ENCODE measurements at regions not wholly inside any gene's neighbourhood (a gene's known extent, or its start where the extent isn't known, plus 50 kb on each side); places are given as distances from the start of the nearest gene placed in this dataset.
"Not testable (repeated sequence)": the region's sequence is repeated elsewhere in the genome, so short reads cannot be mapped to it uniquely, and the experiment has no call there.

DNA sequence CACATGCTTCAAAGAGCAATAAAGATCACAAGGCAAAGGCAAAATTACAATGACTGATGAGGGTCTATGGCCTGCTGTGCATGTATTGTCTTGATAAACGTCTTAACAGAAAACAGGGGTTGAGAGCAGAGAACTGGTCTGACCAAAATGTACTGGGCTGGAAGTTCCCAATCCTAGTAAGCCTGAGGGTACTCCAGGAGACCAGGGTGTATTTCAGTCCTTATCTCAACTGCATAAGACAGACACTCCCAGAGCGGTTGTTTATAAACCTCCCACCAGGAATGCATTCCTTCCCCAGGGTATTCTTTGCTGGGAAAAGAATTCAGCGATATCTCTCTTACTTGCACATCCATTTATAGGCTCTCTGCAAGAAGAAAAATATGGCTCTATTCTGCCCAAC, 521.8 kb upstream of the GNPDA2 start:
- not testable (repeated sequence) for DNase-seq

DNA sequence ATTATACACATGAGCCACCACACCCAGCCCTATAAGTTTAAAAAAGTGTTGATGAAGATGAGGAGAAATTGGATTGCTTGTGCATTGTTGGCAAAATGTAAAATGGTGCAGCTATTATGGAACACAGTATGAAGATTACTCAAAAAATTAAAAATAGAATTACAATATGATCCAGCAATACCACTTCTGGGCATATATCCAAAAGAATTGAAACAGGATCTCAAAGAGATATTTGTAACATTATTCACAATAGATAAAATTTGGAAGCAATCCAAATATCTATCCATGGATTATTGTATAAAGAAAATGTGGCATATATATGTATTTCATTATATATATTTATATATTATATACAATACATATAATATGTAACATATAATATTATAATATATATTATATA, 515.6 kb upstream of the GNPDA2 start:
- DNase-seq = no peak

DNA sequence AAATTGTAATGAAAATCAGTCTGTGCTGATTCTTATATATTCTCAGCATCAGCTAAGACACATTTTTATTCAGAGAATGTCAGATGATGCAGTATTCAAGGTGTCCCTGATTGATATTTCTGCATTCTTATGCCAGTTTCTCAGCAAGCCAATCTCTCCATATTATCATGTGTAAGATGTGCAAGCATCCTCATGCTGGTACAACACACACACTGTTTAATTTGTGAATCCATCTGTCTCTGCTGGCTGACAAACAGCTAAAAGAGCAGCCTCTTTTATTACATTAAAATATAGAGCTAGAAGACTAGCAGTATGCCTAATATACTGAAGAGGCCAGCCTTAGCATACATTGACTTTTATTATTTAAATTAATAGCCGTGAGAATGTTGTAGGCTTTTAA, 502.9 kb upstream of the GNPDA2 start:
- no peak for DNase-seq

DNA sequence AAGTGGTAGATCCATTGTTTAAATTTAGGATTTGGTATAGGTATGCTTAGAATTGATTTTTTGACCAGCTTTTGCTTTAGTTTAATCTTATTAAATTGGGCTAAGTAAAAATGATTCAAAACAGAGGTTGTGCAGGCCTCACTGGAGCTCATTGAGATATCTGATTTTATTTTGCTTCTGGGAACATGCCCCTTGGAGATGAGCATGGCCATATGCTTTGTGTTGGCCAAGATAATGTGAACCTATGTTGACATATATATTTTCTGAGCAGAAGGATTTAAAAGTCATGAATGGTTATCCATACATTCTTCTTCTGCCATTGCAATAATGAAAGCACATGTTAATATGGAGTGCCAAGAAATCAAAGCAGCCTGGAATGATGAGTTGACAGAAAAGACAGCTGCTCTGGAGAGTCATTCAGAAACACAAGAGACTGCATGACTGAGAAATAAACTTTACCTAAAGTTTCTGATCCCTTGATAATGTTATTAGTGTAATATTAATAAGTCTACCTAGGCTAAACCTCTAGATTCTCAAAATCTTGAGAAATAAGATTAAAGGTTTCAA, 489.7 kb upstream of the GNPDA2 start:
- no peak for DNase-seq

DNA sequence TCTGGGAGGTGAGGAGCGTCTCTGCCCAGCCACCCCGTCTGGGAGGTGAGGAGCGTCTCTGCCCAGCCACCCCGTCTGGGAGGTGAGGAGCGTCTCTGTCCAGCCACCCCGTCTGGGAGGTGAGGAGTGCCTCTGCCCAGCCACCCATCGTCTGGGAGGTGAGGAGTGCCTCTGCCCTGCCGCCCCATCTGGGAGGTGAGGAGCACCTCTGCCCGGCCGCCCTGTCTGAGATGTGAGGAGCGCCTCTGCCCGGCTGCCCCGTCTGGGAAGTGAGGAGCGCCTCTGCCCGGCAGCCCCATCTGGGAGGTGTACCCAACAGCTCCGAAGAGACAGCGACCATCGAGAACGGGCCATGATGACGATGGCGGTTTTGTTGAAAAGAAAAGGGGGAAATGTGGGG, 482.1 kb upstream of the GNPDA2 start:
- not testable (repeated sequence) for DNase-seq

DNA sequence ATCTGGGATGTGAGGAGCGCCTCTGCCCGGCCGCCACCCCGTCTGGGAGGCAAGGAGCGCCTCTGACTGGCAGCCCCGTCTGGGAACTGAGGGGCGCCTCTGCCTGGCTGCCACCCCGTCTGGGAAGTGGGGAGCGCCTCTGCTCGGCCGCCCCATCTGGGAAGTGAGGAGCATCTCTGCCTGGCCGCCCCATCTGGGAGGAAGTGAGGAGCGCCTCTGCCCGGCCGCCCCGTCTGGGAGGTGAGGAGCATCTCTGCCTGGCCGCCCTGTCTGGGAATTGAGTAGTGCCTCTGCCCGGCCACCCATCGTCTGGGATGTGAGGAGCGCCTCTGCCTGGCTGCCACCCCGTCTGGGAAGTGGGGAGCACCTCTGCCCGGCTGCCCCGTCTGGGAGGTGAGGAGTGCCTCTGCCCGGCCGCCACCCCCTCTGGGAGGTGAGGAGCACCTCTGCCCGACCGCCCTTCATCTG, 481.5 kb upstream of the GNPDA2 start:
- not testable (repeated sequence) for DNase-seq

DNA sequence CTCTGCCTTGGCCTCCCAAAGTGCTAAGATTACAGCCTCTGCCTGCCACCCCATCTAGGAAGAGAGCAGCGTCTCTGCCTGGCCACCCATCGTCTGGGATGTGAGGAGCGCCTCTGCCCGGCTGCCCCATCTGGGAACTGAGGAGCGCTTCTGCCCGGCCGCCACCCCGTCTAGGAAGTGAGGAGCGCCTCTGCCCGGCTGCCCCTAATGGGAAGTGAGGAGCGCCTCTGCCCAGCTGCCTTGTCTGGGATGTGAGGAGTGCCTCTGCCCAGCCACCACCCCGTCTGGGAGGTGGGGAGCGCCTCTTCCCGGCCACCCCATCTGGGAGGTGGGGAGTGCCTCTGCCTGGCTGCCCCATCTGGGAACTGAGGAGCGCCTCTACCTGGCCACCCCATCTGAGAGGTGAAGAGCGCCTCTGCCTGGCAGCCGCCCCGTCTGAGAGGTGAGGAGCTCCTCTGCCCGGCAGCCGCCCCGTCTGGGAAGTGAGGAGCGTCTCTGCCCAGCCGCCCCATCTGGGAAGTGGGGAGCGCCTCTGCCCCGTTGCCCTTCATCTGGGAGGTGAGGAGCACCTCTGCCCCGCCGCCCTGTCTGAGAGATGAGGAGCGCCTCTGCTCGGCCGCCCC, 481.0 kb upstream of the GNPDA2 start:
- DNase-seq = not testable (repeated sequence)

DNA sequence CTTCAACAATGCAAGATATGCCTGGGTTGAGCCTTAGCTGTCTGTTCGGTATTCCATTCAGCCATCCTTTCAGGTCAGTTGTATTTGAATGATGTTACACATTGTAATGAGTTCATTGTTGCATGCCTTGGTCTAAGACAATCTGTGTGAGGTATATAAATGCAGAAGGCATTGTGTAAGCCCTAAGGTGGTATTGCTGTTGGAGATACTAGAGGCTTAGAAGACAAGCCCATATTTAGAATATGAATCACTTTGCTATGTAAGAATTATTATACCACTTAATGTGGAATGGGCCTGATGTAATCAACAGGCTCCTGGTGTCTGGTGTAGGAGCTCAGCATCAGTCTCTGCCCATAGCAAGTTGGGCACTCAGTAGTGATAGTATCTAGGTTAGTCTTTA, 473.4 kb upstream of the GNPDA2 start:
- no peak for DNase-seq

DNA sequence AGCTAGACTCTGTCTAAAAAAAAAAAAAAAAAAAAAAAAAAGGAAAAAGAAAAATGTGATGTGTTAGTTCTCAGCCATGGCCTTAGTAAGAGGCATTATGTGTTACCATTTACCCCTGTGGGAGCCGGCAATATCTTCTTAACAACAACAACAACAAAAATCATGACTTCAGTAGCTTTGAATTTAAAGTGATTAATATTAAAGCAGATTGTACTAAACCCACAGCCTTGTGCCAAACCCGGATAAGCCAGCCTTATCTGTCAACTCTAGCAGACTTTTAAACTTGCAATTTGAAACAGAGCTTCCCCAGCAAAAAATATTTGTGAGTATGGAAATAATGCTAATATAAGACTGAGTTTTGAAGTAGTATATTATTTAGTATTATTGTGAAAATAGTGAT, 462.1 kb upstream of the GNPDA2 start:
- DNase-seq = no peak

DNA sequence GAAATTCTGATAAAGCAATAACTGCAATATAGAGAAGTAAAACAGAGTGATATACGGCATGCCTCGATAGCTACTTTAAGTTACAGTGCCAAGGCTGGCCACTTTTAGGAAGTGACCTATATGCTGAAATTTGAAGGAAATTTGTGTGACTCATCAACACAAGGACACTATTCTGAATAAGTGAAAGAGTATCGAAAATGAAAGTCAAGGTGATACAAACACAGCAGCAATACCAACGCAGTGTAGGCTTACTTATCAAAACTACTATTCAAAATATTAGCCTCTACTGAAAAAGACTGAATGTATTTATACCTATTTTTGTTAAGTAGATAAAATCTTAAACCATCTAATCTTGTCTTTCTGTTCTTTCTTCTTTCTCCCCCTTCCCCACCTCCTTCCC, 459.9 kb upstream of the GNPDA2 start:
- DNase-seq = no peak

DNA sequence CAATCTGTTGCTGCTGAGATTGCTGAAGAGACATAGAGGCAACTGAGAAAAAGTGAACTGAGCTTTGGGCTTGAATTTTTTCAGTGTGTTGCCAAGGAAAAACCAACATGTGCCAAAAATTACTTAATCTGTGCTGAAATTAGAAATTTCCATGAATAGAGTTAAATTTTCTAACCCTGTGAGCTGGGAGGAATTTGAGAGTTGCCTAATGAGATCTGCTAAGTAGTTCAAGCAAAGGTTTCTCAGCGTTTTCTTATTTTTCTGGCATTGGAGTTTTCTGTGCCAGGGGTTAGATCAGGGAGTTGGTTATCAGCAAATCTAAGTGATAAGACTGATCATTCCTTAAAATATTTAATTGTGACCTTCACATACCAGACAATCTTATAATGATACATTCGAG, 457.5 kb upstream of the GNPDA2 start:
- DNase-seq = no peak

DNA sequence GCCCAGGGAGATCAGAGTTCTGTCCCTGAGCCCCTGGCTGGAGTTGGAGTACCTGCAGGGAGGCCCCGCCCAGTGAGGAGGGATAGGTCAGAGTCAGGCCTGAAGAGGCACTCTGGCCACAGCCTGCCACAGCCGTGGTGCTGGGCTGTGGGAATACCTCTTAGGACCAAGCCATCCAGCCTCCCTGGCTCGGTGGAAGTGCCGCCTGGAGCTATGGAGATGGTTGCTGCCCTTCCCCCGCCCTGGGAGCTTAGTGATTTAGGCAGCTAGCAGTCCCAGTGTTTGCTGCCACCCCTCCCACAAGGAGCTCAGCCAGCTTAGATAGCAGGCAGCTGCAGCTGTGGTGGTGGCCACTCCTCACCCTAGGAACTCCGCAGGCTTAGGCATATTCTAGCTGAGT, 446.3 kb upstream of the GNPDA2 start:
- DNase-seq = no peak

DNA sequence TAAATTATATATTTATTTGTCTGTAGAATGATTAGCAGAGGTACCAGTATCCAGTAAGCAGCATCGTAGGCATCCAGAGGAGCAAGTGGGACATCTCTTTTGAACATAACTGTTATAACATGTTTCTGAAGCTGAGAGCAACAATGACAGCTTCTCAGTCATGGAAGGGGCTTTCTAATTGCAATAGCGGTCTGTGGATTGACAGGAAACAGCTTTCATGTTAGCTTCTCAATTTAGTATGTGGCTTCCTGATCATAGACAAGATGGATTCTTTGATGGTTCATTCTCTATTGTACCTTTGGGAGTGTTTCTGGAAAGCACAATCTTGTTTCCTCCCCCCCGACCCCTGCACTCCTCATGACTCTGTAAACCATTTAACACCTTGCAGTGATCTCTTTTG, 434.6 kb upstream of the GNPDA2 start:
- DNase-seq = no peak

DNA sequence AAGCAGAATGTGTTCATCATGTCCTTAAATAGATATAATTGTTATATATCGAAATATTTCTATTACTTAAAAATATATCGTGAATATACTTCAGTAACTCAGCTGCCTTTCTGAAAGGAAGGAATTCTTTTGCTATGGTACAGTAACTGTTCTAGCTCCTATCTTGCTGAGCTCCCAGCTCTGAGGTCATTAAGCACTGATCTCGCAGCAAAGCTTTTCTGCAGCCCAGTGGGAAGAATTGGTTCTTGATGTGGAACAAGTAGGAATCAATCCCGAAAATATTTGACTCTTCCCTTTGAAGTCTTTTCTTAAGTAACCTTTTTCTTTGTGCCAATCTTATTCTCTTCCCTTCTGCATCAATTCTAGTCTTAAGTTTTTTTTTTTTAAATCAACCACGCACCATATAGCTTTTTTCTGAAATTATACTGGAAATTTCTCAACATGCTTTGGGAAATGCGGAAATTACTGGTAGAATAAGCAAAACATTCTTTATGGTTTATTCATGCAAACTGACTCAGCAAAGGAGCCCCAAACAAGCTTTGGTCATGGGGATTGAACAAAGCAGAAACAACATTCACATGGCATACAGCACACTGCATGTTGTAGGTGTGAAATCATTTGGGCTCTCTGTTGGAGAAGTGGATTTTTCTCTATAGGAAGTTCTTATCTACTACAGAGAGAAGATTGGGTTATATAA, 428.9 kb upstream of the GNPDA2 start:
- DNase-seq = no peak

DNA sequence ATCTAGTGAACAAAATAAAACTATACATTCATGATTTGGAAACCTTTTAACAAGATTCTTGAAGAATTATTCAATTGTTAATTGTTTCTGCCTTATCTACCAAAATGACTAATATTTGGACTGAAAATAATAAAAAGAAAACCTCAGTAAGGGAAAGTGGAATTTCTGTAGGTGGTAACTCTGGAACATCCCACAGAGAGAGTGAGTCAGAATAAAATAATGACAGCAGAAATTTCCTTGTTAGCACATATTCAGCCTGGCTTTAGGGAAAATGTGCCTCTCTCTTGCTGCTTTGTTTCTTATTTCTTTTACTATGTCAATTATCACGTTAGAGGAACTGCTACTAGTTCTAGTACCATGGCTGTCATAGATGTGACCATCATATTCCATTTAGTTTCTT, 421.5 kb upstream of the GNPDA2 start:
- DNase-seq = no peak

DNA sequence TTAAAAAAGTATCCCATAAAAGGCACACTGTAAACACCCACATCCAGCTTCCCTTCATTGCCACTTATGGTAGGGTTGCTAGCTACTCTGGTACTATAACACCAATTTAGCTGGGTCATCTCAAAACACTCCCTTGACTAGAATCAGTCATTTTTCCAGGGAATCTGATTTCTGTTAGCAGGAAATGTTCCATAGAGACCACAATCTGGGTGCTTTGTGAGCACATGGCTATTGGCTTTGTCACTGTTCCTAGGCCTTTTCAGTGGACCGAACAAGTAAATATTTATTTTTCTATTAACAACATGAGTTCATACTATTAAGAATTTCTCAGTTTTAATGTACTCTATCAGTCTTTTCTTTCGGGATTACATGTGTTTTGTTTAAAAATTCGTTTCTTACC, 404.7 kb upstream of the GNPDA2 start:
- no peak for DNase-seq

DNA sequence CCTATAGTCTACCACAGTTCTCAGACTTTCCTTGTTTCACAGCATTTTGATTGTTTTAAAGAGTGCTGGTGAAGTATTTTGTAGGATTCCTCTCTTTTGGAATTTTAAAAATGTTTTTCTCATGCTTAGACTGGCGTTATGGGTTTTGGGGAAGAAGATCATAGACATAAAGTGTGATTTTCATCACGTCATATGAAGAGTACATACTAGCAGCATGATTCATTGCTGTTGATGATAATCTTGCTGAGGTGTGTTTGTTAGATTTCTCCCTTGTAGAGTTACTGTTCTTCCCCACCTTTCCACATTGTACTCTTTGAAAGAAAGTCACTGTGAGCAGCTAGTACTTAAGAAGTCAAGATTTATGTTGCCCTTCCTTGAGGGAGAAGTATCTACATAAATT, 396.1 kb upstream of the GNPDA2 start:
- no peak for DNase-seq

DNA sequence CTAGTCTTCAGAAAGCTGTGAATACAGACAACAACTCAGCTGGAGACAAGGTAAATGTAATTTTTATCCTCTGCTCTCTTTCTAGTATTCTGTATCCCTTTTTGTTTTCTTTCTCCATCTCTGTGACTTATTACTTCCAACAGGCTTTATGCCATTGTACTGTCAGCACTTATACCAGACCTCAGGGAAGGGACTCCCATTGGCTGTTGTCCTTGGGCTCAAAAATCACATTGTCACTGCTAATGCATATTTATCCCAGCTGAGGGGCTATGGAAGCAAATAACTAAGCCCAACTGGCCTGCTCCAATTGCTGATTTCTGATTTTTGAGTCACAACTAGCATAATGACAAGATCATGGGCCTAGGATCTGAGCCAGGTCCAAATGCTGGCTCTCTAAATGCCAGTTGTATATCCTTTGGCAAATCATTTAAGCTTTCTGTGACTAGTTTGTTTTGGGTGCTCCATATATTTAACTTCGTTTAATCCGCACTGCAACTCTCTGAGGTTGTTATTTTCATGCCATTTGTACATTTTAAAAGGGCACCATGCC, 395.1 kb upstream of the GNPDA2 start:
- no peak for DNase-seq

DNA sequence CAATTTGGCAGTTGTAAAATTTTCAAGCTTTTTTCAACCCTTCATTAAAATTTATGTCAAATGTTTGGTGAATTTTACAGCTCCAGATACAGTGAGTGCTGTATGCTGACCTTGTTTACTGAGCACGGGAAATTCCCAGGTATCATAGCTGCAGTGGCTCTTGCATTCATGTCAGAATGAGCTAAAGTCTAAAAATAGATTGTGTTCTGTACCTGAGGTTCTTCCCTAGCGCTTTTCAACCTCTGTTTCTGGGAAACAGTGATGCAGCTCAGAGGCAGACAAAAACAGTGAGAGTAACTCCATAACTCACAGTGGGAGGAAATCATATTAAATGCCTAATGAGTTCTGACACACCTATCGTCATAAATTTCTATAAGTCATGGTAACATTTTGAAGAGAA, 393.8 kb upstream of the GNPDA2 start:
- DNase-seq = peak in 2 of 56 donors; percentile 2

DNA sequence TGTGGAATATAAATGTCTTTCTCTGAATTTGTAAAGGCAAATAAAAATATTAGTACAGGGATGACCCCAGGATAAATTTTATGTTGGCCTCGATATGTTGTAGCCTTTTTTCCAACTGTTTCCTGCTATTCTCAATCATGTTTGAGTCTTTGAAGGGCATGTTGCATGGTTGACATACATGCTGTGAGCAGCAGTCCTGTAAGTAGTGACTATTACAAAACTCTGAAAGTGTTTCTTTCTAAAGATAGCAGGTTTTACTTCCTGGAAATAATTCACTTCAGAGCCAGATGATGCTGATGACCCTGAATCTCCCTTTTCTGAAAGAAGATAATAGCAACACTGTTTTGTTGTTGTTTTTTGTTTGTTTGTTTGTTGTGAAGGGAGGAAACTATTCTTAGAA, 393.0 kb upstream of the GNPDA2 start:
- DNase-seq = no peak

DNA sequence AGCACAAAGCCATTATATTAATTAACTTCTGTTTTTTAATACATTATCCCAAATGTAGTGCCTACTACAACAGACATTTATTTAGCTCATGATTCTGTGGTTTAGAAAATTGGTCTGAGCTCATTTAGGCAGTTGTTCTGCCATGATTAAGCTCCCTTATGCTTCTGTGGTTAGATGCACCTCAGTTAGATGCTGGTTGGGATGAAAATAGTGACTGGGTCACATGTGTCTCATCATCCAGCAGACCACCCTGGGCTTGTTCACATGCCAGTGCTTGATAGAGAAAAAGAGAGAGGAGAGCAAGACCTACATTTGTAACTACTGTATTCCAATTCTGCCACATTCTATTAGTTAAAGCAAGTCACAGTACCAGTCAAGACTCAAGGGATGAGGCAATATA, 376.4 kb upstream of the GNPDA2 start:
- DNase-seq = no peak

DNA sequence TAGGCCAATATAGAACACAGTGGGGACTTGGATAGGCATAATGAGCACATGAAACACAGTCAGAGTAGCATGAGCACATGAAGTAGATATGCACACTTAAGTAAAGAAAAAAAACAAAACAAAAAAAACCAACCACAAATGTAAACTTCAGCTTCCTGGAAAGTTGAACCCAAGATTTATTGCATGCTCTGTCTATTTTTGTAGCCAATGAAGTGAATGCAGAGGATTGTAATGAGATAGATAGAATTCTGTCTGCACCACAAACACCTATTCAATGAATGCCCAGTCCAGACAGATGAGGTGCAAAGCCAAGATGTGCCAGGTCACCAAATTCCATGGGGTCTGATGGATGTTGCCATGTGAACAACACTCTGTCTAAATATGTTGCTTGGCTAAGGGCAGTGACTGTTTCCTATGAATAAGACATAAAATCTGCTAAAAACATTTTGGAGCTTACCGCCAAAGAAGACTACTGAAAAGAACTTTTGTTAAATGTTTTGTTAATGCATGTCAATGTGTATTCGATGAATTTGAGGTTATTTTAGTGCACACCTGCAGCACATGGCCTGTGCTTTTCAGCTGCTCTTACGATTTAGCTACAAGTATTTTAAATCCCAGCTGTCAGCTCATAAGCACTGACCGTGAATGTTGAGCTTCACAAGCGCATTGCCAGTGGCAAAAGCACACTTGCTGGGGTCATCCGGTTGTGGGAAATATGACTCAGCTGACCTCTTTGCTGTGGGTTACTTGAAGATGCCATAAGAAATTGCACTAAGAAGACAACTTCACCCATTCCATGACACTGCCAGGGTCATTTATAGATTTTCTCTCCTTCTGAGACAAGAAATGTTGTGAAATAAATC, 374.8 kb upstream of the GNPDA2 start:
- peak in 1 of 56 donors; percentile 2 for DNase-seq
